HG02852 (cell line): ENCODE measurements at regions not wholly inside any gene's neighbourhood (a gene's known extent, or its start where the extent isn't known, plus 50 kb on each side); places are given as distances from the start of the nearest gene placed in this dataset.

Experiments used
- ATAC-seq: cut with Tn5 transposase; IDR thresholded peaks from one replicate; pipeline ENCODE4 v1.9.1; 2021; ENCODE audit warnings: mild to moderate bottlenecking, moderate library complexity; ENCODE audit not compliant: unreplicated experiment

DNA sequence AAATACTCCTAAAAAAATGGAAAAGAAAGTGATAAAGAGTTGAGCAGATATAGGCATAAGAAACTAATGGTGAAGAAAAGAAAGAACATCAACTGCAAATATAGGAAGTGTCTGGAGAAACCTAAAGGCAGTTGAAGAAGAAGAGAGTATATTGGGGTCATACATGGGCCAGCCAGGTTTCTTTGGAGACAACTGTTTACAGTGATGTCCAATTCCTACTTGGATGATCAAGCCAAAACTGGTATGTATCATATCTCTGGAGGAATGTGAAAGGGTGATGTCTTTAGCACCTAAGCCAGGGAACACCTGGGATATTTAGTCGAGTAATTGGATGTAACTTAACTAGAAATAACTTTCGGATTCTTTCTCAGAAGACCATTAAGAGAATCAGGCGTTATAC is 129.3 kb upstream of the FLRT2 start:
- ATAC-seq: no peak

- no peak for ATAC-seq
Measured at GRCh38 chr14:85401384-85401783, 128.6 kb upstream of the FLRT2 start.

- no peak for ATAC-seq
Measured at GRCh38 chr14:85402569-85403162, 127.3 kb upstream of the FLRT2 start.

DNA sequence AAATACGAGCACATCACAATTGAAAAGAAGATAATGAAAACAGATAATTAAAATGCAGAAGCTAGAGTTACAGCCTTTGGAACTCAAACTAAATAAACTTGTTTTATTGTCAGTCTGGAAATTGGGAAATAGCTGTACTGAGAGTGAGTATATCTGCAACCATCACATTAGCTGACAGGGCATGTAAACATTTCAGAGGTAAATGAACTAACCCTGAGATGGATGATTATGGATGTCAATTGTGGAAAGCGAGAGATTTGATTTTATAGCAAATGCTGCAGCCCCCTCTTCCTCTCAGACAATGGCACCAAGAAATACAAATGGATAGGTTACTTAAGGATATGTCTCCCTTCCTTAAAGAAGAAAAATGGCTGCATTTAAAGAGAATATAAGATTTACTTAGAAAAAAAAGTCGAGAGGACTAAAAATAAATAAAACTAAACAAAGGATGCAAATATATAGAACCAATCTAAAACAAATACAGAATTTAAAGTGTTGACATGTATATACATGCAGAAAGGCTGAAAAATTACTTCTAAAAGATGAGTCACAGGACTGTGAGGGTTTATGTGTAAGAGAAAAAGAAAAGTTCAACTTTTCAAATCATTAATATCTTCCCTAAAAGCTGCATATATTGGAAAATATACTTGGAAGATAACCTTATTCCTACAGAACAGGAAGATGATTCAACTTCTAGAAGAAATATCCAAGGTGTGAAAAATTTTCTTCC is 120.3 kb upstream of the FLRT2 start:
- ATAC-seq: no peak

- no peak for ATAC-seq
Measured at GRCh38 chr14:85412756-85413155, 117.2 kb upstream of the FLRT2 start.

GRCh38 chr14:85413836-85414526 is 116.0 kb upstream of the FLRT2 start:
- no peak for ATAC-seq

- no peak for ATAC-seq
Measured at GRCh38 chr14:85415015-85415712, 114.8 kb upstream of the FLRT2 start.

DNA sequence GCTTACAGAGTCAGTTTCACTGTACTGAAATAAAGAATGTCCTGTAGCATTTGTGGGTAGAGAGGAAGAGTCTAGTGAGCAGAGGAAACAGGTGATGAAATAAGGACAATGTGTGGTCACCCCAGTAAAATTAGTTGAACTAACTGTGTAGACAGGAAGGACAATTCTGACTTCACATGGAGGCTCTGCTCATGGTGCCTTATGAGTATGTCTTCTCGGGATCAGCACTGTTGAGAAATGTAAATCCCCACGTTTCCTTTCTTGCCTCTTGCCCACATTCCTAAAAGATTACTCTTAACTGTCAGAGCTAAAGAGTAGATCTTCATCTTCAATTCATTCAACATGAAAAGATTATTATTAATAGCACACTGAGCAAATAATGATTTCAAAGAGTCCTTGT is 113.2 kb upstream of the FLRT2 start:
- no peak for ATAC-seq

- no peak for ATAC-seq
Measured at GRCh38 chr14:85417396-85417795, 112.5 kb upstream of the FLRT2 start.

DNA sequence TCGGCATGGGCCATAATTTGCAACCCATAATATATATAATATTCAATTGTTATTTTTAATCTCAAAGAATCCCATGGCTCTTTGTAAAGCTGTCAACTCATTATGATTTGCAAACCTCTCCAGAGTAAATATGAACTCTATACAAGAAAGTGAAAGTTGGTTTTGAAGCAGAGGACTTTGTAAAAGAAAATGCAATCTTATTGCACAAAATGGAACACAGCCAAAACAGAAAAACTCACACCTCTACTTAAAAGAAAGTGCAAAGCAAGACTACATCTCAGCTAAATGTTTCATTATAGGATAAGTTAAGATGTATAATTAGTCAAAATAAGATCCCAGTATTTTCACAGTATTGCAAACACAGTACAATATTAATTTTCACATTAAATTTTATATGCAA is 111.2 kb upstream of the FLRT2 start:
- no peak for ATAC-seq

DNA sequence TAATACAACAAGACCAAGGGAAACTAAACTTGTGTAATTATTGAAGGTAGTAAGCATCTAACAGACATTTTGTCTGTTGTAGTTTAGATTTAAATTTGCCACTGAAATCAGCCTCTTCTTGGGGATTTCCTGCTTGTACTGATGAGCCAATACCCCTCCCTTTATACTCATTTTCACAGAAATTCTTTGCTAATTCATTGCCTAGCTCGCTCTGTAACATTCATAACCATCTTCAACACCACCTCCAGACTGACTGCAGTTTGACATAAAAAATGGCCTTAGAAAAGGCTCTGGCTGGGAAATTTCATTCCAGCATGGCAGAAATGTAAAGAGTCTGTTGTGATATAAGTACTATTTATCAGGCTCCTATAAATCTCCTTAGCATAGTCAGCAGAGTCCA is 109.7 kb upstream of the FLRT2 start:
- ATAC-seq: no peak

DNA sequence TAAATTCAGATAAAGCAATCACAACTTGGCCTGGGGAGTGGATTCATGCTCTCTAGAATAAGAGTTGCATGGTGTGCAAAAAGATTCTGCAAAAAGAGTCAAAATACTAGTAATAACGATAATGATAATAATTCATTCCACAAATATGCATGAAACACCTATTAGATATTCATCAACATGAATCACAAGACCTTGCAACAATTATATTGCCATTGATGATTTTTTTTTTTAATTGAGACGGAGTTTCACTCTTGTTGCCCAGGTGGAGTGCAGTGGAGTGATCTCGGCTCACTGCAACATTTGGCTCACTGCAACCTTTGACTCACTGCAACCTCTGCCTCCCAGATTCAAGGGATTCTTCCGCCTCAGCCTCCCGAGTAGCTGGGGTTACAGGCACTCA is 109.2 kb upstream of the FLRT2 start:
- ATAC-seq: no peak

- ATAC-seq: no peak
Measured at GRCh38 chr14:85421186-85421877, 108.6 kb upstream of the FLRT2 start.

DNA sequence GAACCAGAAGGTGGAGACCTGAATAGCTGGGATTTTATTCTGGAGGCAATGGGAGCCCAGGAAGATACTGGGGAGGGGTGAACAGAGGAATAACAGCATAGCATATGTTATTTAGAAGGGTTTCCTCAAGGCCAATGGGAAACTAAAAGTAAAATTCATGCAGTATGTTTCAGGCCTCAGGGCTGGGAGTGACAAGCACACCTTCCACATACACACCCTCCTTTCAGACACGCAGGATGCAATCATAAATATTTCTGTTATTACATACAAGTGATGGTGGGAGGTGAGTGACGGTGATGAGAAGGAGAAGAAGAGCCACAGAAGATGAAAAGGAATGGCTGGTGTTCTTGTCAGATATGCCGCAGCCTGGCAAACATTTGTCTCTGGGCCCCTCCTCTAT is 106.1 kb upstream of the FLRT2 start:
- no peak for ATAC-seq

DNA sequence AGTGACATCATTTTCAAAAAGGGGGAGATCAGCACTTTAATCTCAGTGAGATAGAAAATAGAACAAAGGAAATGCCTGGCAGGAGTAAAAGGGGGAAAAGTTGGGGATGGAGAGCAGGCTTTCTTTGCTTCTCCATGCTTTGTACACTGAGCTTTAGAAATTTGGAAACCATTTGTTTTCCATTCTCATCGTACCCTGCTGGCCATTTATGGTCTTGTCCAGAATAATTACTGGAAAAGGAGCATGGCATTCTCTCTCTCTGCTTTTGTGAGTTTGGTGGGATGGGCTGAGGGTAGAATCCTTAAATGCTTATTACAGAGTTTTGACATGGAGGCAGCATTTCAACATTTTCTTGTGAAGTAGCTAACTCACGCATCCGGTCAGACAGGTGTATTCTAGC is 104.4 kb upstream of the FLRT2 start:
- no peak for ATAC-seq

DNA sequence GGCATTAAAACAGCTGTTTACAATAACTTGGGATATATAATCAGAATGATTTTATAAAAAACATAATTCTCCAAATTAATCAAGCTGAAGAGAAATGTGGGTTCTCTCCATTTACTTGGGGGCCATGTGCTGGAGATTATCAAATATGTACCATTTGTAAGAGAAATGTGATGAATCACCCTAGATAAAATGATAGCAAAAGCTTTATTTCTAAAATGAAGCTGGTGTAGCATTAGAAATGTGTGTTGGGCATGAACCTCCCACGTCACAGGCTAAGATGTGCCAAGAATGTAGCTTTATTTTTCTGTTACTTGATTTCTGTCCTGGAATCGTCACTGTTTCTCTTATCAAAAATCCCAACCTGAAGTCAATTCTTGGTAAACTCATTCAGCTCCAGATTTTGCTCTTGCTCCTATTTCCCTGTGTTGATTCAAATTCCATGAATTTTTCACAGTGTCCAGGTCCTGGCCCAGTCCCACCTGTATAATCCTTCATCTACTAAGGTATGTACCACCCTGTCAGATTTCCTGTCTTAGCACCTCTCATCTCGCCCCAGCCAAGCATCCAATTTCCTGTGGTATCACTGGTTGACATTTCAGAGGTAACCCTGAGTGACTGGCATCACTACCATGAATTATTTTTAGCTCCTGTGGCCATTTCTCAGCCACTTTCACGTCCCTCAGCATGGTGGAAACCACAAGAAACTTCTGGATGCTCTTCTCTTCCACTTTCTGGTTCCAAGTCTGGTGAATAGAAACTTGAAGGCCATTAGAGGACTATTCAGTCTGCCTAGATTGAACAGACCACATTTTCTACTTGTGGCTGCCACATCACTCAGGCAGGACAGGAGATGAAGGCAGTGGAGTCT is 103.6 kb upstream of the FLRT2 start:
- ATAC-seq: no peak

DNA sequence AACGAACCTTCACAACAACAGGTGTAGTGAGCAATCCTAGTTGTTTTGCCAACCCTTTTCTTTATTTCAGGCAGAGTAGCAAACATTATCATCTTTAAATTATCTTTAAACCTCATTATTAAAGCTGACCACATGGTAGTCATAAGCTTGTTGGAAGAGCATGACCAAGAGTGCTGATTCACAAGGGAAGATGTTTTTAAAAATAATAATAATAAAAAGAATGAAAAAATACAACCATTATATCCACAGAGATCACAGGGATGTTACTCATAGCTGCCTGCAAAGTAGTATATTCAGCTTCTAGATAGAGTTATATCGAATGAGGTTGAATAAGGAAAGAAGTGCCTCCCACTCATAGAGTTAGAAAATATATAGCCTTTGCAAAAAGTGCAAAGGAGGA is 101.0 kb upstream of the FLRT2 start:
- no peak for ATAC-seq

DNA sequence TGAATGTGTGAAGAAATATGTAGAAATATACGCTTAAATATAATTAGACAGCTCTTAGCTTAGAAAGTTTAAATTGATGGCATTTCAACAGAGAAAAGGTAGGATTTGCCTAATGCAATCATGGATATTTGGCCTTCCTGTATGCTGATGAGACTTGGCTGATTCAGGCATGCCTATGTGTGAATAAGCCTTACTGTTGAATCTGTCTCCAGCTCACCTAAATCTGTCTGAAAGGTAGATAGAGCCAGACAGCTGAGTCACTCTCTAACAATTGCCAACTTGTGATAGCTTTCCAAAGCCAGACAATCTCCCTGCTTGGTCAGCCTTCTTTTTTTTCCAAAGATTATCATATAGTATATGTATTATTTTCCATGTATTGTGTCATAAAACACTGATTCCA is 92.8 kb upstream of the FLRT2 start:
- ATAC-seq: no peak

DNA sequence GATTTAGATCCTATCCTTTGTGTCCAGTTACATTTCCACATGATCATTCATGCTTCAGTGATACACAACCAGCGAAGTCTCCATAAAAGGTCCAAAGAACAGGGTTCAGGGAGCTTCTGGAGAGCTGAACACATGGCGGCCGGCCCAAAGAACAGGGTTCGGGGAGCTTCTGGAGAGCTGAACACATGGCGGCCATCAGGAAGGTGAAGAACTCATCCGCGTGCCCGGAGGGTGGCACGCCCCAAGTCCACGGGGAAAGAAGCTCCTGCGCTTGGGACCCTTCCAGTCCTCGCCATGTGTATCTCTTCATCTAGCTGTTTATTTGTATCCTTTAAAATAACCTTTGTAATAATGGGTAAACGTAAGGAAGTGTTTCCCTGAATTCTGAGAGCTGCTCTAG is 91.9 kb upstream of the FLRT2 start:
- no peak for ATAC-seq

DNA sequence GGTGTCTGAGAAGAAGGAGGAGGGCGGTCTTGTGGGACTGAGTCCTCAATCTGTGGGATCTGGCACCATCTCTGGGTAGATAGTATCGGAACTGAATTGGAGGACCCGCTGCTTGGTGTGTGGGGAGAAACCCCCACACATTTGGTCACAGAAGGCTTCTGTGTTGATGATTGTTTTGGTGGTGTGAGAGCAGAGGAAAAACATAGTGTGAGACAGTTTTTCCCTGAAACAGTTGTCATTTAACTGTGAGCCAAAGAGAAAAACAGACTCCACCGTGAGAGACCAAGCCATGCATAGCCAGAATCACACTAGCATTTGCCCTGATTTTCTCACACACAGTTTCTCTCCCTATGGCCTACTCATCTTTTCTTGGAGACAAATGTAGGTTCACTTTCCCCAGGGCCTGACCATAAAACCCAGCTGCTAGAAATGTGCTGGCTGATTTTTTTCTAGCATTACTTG is 91.4 kb upstream of the FLRT2 start:
- no peak for ATAC-seq
